ENCODE measurements at regions not wholly inside any gene's neighbourhood (a gene's known extent, or its start where the extent isn't known, plus 50 kb on each side); places are given as distances from the start of the nearest gene placed in this dataset.
"Not testable (repeated sequence)": the region's sequence is repeated elsewhere in the genome, so short reads cannot be mapped to it uniquely, and the experiment has no call there.

DNA sequence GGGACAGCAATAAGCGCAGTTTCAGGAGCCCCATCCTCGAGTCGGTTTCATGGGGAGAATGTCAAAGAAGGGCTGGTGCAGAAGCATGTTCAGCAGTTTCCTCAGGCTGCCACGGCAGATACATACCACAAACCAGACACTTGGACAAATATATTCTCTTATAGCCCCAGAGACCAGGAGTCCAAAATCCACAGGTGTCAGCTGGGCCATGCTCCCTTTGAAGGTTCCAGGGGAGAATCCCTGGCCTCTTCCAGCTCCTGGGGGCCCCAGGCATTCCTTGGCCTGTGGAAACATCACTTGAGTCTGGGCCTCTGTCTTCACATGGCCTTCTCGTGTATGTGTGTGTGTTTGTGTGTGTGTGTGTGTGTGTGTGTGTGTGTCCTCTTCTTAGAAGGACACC lies 164.1 kb downstream of the UQCRFS1 start:
- H3K27me3 ChIP-seq (ENCODE audit: control insufficient read depth, insufficient read depth, low read length), result peaks cover 5% of the 10 kb centered on the region
- no peaks in the 10 kb centered on the region for H3K36me3 ChIP-seq (ENCODE audit: insufficient read depth, low read length)
- H3K9me3 ChIP-seq (replicated peaks; ENCODE audit: low read length), result no peaks in the 10 kb centered on the region
- H3K4me2 ChIP-seq (ENCODE audit: low read length), result no peak overlapping the region
- H3K4me1 ChIP-seq (ENCODE audit: control insufficient read depth, insufficient read depth, low read length), result no peaks in the 10 kb centered on the region
- no peak overlapping the region for H3K4me3 ChIP-seq (ENCODE audit: low read length)
- H3K9ac ChIP-seq (ENCODE audit: low read depth, low read length), result no peak overlapping the region

DNA sequence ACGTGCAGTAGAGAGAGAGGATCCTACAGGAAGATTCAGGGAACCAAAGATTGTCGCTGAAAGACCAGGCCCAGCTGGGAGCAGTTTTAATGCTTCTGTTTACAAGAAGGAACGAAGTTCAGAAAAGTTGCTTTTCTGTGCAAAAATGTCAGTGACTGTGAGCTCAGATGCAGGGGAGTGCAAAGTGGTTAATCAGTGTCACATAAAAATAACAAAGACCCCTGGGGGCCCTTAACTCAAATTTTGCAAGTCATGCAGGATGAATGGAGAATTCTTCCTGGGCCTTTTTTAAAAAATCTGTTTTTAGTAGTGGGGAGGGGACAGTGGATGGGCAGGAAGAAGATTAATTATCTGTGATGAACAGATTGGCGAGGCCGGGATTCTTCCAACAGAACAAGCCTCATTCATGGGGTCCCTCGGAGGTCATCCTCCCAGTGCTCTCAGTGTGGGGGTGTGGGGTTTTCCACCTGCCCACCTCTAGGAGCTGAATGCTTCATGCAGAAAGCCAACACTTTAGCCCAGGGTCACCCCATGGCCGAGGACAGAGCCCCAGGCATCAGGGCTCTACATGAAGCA lies 167.2 kb downstream of the UQCRFS1 start:
- Histone ChIP-seq H3K4me3 (ENCODE audit: low read length) (no peak overlapping the region), H3K9me3 (replicated peaks; ENCODE audit: low read length) (no peaks in the 10 kb centered on the region), H3K36me3 (ENCODE audit: insufficient read depth, low read length) (no peaks in the 10 kb centered on the region), H3K4me1 (ENCODE audit: control insufficient read depth, insufficient read depth, low read length) (no peaks in the 10 kb centered on the region), H3K9ac (ENCODE audit: low read depth, low read length) (no peak overlapping the region), H3K4me2 (ENCODE audit: low read length) (no peak overlapping the region), H3K27me3 (ENCODE audit: control insufficient read depth, insufficient read depth, low read length) (peaks cover 5% of the 10 kb centered on the region)

DNA sequence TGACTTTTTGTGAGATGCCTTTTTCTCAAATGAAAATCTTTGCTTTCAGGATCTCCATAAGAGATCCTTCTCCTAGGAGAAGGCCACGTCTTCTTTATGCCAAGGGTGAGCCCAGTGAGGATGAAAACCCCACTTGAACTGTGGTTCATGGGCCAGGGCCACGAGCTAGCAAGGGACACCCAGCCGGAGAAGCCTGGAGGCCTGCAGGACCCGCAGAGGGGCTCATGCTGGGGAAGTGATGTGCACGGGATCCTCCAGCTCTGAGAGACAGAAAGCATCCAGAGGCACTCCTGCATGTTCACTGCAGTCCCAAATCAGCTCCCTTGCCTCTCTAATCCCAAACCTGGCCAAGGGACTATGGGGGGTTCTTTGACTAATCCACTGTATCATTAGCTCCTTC lies 168.9 kb downstream of the UQCRFS1 start:
- no peak overlapping the region for H3K9ac ChIP-seq (ENCODE audit: low read depth, low read length)
- H3K9me3 ChIP-seq (replicated peaks; ENCODE audit: low read length), result no peaks in the 10 kb centered on the region
- H3K27me3 ChIP-seq (ENCODE audit: control insufficient read depth, insufficient read depth, low read length), result peaks cover 5% of the 10 kb centered on the region
- no peak overlapping the region for H3K4me3 ChIP-seq (ENCODE audit: low read length)
- no peak overlapping the region for H3K4me2 ChIP-seq (ENCODE audit: low read length)
- no peaks in the 10 kb centered on the region for H3K4me1 ChIP-seq (ENCODE audit: control insufficient read depth, insufficient read depth, low read length)
- H3K36me3 ChIP-seq (ENCODE audit: insufficient read depth, low read length), result no peaks in the 10 kb centered on the region

DNA sequence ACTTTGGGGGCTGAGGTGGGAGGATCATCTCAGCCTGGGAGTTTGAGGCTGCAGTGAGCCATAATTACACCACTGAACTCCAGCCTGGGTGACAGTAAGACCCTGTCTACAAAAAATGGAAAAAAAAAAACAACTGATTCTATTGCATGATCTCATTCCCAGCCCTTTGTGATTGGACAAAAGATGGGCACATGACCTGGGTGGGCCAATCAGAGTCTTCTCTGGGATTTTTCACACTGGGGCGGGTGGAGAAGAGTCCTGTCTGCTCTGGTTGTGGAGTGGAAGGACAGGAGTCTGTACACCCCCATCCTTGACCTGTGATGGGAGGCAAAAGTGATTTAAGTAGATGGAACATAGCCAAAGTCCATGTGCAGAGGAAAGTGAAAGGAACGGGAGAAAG lies 170.5 kb downstream of the UQCRFS1 start:
- Histone ChIP-seq H3K36me3 (ENCODE audit: insufficient read depth, low read length) (no peaks in the 10 kb centered on the region), H3K4me3 (ENCODE audit: low read length) (no peak overlapping the region), H3K9me3 (replicated peaks; ENCODE audit: low read length) (no peaks in the 10 kb centered on the region), H3K27me3 (ENCODE audit: control insufficient read depth, insufficient read depth, low read length) (peaks cover under 1% of the 10 kb centered on the region), H3K9ac (ENCODE audit: low read depth, low read length) (no peak overlapping the region), H3K4me1 (ENCODE audit: control insufficient read depth, insufficient read depth, low read length) (no peaks in the 10 kb centered on the region), H3K4me2 (ENCODE audit: low read length) (no peak overlapping the region)

DNA sequence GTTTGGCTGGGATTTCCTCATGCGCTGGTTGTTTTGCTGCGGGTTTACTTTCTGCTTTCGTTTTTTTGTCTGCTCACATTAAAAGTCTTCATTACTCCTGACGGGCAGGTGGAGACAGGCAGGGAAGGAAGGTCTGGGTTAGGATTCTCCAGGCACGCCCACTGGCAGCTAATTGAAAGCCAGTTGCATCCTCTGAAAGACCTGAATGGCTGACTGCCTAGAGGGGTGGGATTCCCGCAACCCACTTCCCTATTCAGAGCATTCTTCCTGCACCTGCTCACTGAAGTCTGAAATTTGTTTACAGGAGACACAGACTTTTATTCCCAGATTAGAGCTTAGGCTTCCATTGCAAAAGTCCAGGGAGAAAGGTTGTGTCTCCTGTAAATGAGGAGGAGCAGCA lies 172.0 kb downstream of the UQCRFS1 start:
- H3K4me2 ChIP-seq (ENCODE audit: low read length), result no peak overlapping the region
- H3K4me1 ChIP-seq (ENCODE audit: control insufficient read depth, insufficient read depth, low read length), result no peaks in the 10 kb centered on the region
- no peaks in the 10 kb centered on the region for H3K9me3 ChIP-seq (replicated peaks; ENCODE audit: low read length)
- H3K4me3 ChIP-seq (ENCODE audit: low read length), result no peak overlapping the region
- no peaks in the 10 kb centered on the region for H3K36me3 ChIP-seq (ENCODE audit: insufficient read depth, low read length)
- peaks cover 3% of the 10 kb centered on the region for H3K27me3 ChIP-seq (ENCODE audit: control insufficient read depth, insufficient read depth, low read length)
- H3K9ac ChIP-seq (ENCODE audit: low read depth, low read length), result no peak overlapping the region

DNA sequence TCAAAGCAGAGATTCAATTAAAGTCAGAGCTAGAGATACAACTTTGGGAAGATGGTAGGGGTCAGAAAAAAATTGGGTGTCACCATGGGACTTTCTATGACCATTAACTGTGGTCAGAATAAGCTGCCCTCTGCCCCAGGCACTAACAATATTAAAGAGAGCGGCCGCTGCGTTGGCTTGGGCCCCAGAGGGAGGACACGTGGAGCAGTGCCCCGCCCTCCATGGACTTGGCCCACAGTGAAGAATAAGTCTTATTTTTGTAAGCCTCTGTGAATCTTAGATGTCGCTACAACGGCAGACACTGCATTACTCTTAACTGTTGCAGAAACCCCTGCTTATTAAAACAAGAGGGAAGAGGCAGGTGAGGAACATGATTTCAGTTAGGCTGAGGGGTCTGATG lies 172.7 kb downstream of the UQCRFS1 start:
- Histone ChIP-seq H3K4me2 (ENCODE audit: low read length) (no peak overlapping the region), H3K27me3 (ENCODE audit: control insufficient read depth, insufficient read depth, low read length) (peaks cover 3% of the 10 kb centered on the region), H3K4me3 (ENCODE audit: low read length) (no peak overlapping the region), H3K9me3 (replicated peaks; ENCODE audit: low read length) (no peaks in the 10 kb centered on the region), H3K9ac (ENCODE audit: low read depth, low read length) (no peak overlapping the region), H3K4me1 (ENCODE audit: control insufficient read depth, insufficient read depth, low read length) (no peaks in the 10 kb centered on the region), H3K36me3 (ENCODE audit: insufficient read depth, low read length) (no peaks in the 10 kb centered on the region)

DNA sequence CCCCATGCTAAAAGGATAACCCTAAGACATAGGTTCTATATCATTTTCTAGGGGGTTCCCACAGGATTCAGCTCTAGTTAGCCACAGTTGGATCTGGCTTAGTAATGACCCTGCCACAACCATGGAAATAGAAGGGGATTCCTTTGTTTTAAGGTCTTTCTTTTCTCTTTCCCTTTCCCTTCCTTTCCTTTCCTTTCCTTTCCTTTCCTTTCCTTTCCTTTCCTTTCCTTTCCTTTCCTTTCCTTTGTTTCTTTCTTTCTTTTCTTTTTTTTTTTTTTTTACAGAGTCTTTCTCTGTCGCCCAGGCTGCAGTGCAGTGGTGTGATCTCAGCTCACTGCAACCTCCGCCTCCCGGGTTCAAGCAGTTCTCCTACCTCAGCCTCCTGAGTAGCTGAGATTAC lies 173.9 kb downstream of the UQCRFS1 start:
- H3K9ac ChIP-seq (ENCODE audit: low read depth, low read length); H3K36me3 ChIP-seq (ENCODE audit: insufficient read depth, low read length); H3K4me2 ChIP-seq (ENCODE audit: low read length); H3K4me1 ChIP-seq (ENCODE audit: control insufficient read depth, insufficient read depth, low read length); H3K4me3 ChIP-seq (ENCODE audit: low read length); H3K9me3 ChIP-seq (replicated peaks; ENCODE audit: low read length); H3K27me3 ChIP-seq (ENCODE audit: control insufficient read depth, insufficient read depth, low read length): not testable (repeated sequence)

DNA sequence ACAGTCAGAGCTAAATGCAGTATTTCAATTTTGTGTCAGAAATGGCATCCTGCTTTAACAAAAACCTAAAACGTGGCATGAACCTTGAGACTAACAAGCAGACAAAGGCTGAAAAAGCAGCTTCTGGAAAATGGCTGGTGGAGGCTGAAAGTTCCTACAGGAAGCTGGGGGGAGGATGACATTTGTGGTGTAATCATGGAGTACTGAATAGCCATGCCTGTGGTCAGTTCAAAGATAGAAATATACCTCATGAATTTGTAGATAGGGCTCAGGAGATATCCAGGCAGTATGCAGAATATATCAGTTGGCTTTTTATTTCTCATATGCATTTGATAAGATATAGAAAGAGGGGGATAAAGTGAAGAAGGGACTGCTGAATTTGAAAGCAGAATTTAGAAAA lies 181.7 kb downstream of the UQCRFS1 start:
- H3K4me2 ChIP-seq (ENCODE audit: low read length), result no peak overlapping the region
- no peaks in the 10 kb centered on the region for H3K9me3 ChIP-seq (replicated peaks; ENCODE audit: low read length)
- no peaks in the 10 kb centered on the region for H3K27me3 ChIP-seq (ENCODE audit: control insufficient read depth, insufficient read depth, low read length)

DNA sequence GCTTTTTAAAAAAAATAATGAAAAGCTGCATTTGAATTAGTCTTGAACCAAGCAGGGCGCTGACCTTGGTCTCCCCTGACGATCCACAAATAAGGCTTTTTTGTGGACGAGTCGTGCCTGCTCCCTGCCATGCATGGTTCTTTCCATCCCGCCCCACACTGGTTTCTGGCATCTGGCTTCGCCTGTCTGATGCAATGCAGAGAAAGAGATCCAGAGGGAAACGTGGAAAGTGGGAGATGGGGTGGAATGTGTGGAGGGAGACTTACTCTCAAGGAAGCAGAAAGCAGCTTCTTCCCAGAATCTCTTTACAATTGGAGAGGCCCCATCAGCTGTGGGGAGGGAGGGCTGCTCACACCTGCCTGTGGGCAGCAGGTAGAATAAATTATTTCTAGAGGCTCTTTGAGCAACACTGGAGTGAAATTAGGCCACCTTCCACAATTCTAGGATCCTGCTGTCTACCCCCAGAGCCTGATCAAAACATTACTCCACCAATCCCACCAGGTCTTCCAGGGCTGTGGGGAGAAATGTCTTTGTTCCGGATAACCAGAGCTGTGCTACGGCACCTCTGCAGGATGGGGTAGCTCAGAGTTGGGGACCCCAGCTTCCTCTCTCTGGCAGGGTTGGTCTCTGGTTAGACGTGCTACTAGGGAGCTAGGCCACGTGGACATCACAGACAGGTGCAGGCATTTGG lies 183.5 kb downstream of the UQCRFS1 start:
- Histone ChIP-seq H3K4me2 (ENCODE audit: low read length) (no peak overlapping the region), H3K4me3 (ENCODE audit: low read length) (no peak overlapping the region), H3K9ac (ENCODE audit: low read depth, low read length) (no peak overlapping the region), H3K9me3 (replicated peaks; ENCODE audit: low read length) (no peaks in the 10 kb centered on the region), H3K4me1 (ENCODE audit: control insufficient read depth, insufficient read depth, low read length) (no peaks in the 10 kb centered on the region), H3K36me3 (ENCODE audit: insufficient read depth, low read length) (no peaks in the 10 kb centered on the region), H3K27me3 (ENCODE audit: control insufficient read depth, insufficient read depth, low read length) (no peaks in the 10 kb centered on the region)

More for the DNA sequence above, 181.7 kb downstream of the UQCRFS1 start:
- Histone ChIP-seq H3K36me3 (ENCODE audit: insufficient read depth, low read length) (no peaks in the 10 kb centered on the region), H3K4me3 (ENCODE audit: low read length) (no peak overlapping the region), H3K4me1 (ENCODE audit: control insufficient read depth, insufficient read depth, low read length) (no peaks in the 10 kb centered on the region), H3K9ac (ENCODE audit: low read depth, low read length) (no peak overlapping the region)

DNA sequence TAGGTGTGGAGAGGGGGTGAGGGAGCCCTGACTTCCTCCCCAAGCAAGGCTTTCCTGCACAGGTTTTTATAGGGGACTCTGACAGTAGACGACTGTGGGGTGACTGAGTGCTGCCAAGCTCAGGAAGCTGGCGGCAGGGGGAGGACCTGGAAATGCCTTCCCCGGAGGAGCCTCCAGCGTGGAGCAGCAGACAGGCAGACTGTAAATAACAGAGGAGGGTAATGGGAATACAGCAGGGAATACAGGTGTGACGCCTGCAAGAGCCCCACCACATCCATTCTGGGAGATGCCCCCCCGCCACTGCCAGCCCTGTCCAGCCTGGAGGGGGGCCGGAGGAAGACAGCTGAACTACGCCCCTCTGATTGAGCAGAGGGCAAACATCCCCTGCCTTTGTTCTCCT lies 190.4 kb downstream of the UQCRFS1 start:
- no peak overlapping the region for H3K4me3 ChIP-seq (ENCODE audit: low read length)
- no peaks in the 10 kb centered on the region for H3K4me1 ChIP-seq (ENCODE audit: control insufficient read depth, insufficient read depth, low read length)
- no peak overlapping the region for H3K9ac ChIP-seq (ENCODE audit: low read depth, low read length)
- no peaks in the 10 kb centered on the region for H3K9me3 ChIP-seq (replicated peaks; ENCODE audit: low read length)
- H3K27me3 ChIP-seq (ENCODE audit: control insufficient read depth, insufficient read depth, low read length), result peaks cover 10% of the 10 kb centered on the region
- H3K4me2 ChIP-seq (ENCODE audit: low read length), result no peak overlapping the region
- no peaks in the 10 kb centered on the region for H3K36me3 ChIP-seq (ENCODE audit: insufficient read depth, low read length)

DNA sequence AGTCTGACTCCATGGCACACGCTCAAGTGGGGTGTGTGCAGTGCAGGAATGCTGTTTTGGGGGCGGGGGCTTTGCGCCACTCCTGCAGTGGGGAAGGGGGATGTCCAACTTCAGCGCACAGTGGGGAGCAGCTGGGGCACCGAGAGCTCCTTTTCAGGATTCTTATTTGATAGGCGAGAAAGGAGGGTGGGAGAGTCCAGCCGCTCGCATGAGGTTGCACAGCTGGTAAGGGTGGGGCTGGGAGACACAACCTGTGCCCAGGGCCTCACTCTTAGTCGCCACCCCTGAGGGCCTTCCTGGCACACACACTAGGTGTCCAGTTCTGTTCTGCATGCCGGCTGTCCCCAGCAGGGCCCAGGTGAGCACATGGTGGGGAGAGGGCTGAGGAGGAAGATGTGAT lies 190.8 kb downstream of the UQCRFS1 start:
- Histone ChIP-seq H3K9ac (ENCODE audit: low read depth, low read length) (no peak overlapping the region), H3K9me3 (replicated peaks; ENCODE audit: low read length) (no peaks in the 10 kb centered on the region), H3K4me2 (ENCODE audit: low read length) (no peak overlapping the region)

DNA sequence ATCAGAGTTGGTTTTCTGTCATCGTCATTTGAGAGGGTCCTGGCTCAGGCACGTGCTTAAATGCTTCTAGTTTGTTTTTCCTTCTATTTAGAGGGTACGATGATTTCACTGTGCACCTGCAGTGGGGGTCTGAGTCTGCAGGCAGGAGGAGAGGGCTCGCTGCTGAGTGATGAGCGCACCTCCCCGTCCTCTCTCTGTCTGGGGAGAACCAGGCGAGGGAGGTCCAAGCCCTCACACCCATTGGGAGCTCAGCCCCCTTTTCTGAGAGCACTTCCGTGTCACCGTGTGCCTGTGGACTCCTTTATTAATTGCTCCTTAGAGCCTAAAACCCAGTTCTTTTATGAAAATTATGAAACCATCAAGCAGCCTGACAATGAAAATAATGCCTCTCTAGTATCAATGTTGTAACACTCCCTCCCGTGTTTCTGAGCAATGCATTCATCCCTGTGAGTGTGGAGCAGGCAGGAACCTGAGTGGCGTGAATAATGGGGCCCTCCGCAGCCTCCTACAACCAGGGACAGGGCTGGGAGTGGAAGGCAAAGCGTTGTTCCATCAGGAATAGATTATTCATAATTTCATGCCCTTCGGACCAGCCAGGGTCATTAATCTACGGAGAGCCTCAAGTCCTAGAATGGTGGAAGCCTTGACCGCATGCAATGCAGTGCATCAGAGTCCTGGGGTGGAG lies 191.6 kb downstream of the UQCRFS1 start:
- H3K9ac ChIP-seq (ENCODE audit: low read depth, low read length), result no peak overlapping the region
- H3K36me3 ChIP-seq (ENCODE audit: insufficient read depth, low read length), result no peaks in the 10 kb centered on the region
- no peak overlapping the region for H3K4me2 ChIP-seq (ENCODE audit: low read length)
- H3K4me1 ChIP-seq (ENCODE audit: control insufficient read depth, insufficient read depth, low read length), result no peaks in the 10 kb centered on the region
- H3K27me3 ChIP-seq (ENCODE audit: control insufficient read depth, insufficient read depth, low read length), result peaks cover 15% of the 10 kb centered on the region
- no peaks in the 10 kb centered on the region for H3K9me3 ChIP-seq (replicated peaks; ENCODE audit: low read length)
- no peak overlapping the region for H3K4me3 ChIP-seq (ENCODE audit: low read length)

More for the DNA sequence above, 190.8 kb downstream of the UQCRFS1 start:
- Histone ChIP-seq H3K4me1 (ENCODE audit: control insufficient read depth, insufficient read depth, low read length) (no peaks in the 10 kb centered on the region), H3K4me3 (ENCODE audit: low read length) (no peak overlapping the region), H3K27me3 (ENCODE audit: control insufficient read depth, insufficient read depth, low read length) (peaks cover 12% of the 10 kb centered on the region), H3K36me3 (ENCODE audit: insufficient read depth, low read length) (no peaks in the 10 kb centered on the region)
